ENCODE measurements at regions not wholly inside any gene's neighbourhood (a gene's known extent, or its start where the extent isn't known, plus 50 kb on each side); places are given as distances from the start of the nearest gene placed in this dataset.

DNA sequence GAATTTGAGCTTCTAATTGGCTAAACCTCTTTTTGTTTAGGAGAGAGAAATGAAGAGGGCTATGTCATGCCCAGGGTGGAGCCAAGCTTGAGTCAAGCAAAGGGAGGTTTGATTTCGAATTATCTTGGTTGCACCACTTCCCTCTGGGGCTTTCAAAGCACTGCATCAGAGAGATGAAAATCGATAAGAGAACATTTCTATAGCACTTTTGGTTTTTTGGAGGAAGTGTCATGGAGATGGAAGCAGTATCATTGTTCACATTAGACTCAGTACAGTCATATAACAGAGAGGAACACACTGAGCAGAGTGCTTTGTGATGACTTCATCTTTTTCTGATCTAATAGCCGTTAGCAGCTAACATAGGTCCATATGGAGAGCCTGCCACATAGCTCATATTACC lies 120.3 kb upstream of the UXS1 start:
- no peak for ATAC-seq
- no peak overlapping the region for H3K27ac ChIP-seq
- FAIRE-seq: no peak
- no peaks in the 10 kb centered on the region for H3K4me1 ChIP-seq
- WGBS (ENCODE audit: missing lambda C conversion rate): 18% methylated on average over 3 of the region's 3 CpGs
- H3K4me3 ChIP-seq: no peak overlapping the region
- H3K4me2 ChIP-seq: no peak overlapping the region
- TF ChIP-seq EHF (CRISPR knock-in tag; IDR thresholded peaks at IDR 0.05): no peak
- no peak for TF ChIP-seq CEBPB (IDR thresholded peaks at IDR 0.05)
- no peak for TF ChIP-seq PHF8 (IDR thresholded peaks at IDR 0.05; ENCODE audit: borderline replicate concordance, low read depth)
- TF ChIP-seq KDM1A (IDR thresholded peaks at IDR 0.05; ENCODE audit: low read depth): no peak
- TF ChIP-seq, protein P1, sequence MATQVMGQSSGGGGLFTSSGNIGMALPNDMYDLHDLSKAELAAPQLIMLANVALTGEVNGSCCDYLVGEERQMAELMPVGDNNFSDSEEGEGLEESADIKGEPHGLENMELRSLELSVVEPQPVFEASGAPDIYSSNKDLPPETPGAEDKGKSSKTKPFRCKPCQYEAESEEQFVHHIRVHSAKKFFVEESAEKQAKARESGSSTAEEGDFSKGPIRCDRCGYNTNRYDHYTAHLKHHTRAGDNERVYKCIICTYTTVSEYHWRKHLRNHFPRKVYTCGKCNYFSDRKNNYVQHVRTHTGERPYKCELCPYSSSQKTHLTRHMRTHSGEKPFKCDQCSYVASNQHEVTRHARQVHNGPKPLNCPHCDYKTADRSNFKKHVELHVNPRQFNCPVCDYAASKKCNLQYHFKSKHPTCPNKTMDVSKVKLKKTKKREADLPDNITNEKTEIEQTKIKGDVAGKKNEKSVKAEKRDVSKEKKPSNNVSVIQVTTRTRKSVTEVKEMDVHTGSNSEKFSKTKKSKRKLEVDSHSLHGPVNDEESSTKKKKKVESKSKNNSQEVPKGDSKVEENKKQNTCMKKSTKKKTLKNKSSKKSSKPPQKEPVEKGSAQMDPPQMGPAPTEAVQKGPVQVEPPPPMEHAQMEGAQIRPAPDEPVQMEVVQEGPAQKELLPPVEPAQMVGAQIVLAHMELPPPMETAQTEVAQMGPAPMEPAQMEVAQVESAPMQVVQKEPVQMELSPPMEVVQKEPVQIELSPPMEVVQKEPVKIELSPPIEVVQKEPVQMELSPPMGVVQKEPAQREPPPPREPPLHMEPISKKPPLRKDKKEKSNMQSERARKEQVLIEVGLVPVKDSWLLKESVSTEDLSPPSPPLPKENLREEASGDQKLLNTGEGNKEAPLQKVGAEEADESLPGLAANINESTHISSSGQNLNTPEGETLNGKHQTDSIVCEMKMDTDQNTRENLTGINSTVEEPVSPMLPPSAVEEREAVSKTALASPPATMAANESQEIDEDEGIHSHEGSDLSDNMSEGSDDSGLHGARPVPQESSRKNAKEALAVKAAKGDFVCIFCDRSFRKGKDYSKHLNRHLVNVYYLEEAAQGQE (IDR thresholded peaks at IDR 0.05): no peak
- no peak for TF ChIP-seq CBX2 (IDR thresholded peaks at IDR 0.05; ENCODE audit: borderline replicate concordance, low read depth)
- no peak for TF ChIP-seq NPAS2 (CRISPR knock-in tag; IDR thresholded peaks at IDR 0.05; ENCODE audit: borderline replicate concordance)
- TF ChIP-seq, protein P2, sequence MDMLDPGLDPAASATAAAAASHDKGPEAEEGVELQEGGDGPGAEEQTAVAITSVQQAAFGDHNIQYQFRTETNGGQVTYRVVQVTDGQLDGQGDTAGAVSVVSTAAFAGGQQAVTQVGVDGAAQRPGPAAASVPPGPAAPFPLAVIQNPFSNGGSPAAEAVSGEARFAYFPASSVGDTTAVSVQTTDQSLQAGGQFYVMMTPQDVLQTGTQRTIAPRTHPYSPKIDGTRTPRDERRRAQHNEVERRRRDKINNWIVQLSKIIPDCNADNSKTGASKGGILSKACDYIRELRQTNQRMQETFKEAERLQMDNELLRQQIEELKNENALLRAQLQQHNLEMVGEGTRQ (IDR thresholded peaks at IDR 0.05): no peak
- no peak for TF ChIP-seq MYC (IDR thresholded peaks at IDR 0.05; ENCODE audit: borderline replicate concordance, low read length)
- TF ChIP-seq, protein P3, sequence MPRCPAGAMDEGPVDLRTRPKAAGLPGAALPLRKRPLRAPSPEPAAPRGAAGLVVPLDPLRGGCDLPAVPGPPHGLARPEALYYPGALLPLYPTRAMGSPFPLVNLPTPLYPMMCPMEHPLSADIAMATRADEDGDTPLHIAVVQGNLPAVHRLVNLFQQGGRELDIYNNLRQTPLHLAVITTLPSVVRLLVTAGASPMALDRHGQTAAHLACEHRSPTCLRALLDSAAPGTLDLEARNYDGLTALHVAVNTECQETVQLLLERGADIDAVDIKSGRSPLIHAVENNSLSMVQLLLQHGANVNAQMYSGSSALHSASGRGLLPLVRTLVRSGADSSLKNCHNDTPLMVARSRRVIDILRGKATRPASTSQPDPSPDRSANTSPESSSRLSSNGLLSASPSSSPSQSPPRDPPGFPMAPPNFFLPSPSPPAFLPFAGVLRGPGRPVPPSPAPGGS (IDR thresholded peaks at IDR 0.05): no peak
- TF ChIP-seq NFE2L2 (conservative IDR thresholded peaks at IDR 0.05; ENCODE audit: low read length): no peak
- no peak for TF ChIP-seq HEYL (CRISPR knock-in tag; IDR thresholded peaks at IDR 0.05)
- CTCF ChIA-PET: no interaction called here
- H3K9me3 ChIP-seq: no peaks in the 10 kb centered on the region
- POLR2A ChIA-PET: no interaction called here
- DNase-seq (ENCODE audit: low read depth in 1 of 2, low spot score in 1 of 2): no peak

DNA sequence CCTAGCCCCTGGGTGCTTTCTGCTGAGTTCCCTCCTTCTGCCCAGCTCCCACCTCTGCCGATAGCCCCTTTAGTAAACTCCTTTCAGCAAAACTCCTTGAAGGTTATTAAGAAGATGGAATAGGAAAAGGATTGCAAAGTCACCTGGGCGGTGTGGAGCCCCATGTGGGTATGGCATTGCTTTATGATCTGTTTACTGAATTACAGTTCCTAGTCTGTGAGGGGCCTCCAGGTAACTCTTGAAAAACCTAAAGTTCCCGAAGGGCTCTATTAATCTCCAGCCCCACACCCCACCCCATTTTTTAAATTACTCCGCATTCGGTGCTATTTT lies 116.9 kb upstream of the UXS1 start:
- no peaks in the 10 kb centered on the region for H3K9me3 ChIP-seq
- no peak overlapping the region for H3K27ac ChIP-seq
- FAIRE-seq (no peak), ATAC-seq (no peak), DNase-seq (ENCODE audit: low read depth in 1 of 2, low spot score in 1 of 2) (no peak)
- no peaks in the 10 kb centered on the region for H3K4me1 ChIP-seq
- H3K4me3 ChIP-seq: no peak overlapping the region
- 88% methylated on average over 5 of the region's 5 CpGs for WGBS (ENCODE audit: missing lambda C conversion rate)
- POLR2A ChIA-PET: no interaction called here
- TF ChIP-seq POLR2A (IDR thresholded peaks at IDR 0.05; ENCODE audit: low read length) (no peak), SMC3 (IDR thresholded peaks at IDR 0.05) (no peak), MAFK (IDR thresholded peaks at IDR 0.05; ENCODE audit: partially characterized antibody) (no peak), RCOR1 (IDR thresholded peaks at IDR 0.05; ENCODE audit: low read depth, low read length) (no peak), ZSCAN20 (CRISPR knock-in tag; IDR thresholded peaks at IDR 0.05) (no peak), BHLHE40 (IDR thresholded peaks at IDR 0.05; ENCODE audit: low read depth, low read length) (no peak), ZNF302 (CRISPR knock-in tag; IDR thresholded peaks at IDR 0.05) (no peak), HOXB5 (CRISPR knock-in tag; IDR thresholded peaks at IDR 0.05) (no peak), KDM5A (IDR thresholded peaks at IDR 0.05) (no peak), HEYL (CRISPR knock-in tag; IDR thresholded peaks at IDR 0.05) (no peak)
- TF ChIP-seq, protein P4, sequence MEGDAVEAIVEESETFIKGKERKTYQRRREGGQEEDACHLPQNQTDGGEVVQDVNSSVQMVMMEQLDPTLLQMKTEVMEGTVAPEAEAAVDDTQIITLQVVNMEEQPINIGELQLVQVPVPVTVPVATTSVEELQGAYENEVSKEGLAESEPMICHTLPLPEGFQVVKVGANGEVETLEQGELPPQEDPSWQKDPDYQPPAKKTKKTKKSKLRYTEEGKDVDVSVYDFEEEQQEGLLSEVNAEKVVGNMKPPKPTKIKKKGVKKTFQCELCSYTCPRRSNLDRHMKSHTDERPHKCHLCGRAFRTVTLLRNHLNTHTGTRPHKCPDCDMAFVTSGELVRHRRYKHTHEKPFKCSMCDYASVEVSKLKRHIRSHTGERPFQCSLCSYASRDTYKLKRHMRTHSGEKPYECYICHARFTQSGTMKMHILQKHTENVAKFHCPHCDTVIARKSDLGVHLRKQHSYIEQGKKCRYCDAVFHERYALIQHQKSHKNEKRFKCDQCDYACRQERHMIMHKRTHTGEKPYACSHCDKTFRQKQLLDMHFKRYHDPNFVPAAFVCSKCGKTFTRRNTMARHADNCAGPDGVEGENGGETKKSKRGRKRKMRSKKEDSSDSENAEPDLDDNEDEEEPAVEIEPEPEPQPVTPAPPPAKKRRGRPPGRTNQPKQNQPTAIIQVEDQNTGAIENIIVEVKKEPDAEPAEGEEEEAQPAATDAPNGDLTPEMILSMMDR (IDR thresholded peaks at IDR 0.05): no peak
- TF ChIP-seq, protein P5, sequence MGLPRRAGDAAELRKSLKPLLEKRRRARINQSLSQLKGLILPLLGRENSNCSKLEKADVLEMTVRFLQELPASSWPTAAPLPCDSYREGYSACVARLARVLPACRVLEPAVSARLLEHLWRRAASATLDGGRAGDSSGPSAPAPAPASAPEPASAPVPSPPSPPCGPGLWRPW (IDR thresholded peaks at IDR 0.05): no peak
- CTCF ChIA-PET: no interaction called here
- no peak overlapping the region for H3K4me2 ChIP-seq
